Thyroid gland (tissue), 4 donors: ENCODE measurements at regions not wholly inside any gene's neighbourhood (a gene's known extent, or its start where the extent isn't known, plus 50 kb on each side); places are given as distances from the start of the nearest gene placed in this dataset.

ENCODE experiments used
- DNase-seq, 2 donors: peaks; one replicate each; pipeline ENCODE4 v3.0.0-alpha.2; 2019
- H3K27ac ChIP-seq, 3 donors: fragments of 200-600 bp; sonication (generic); 1 replicate in 2 of 3; 2 replicates in 1 of 3; pipeline ENCODE4 v1.5.1; 2016 to 2019; ENCODE audit warnings: mild to moderate bottlenecking in 1 of 3, moderate library complexity in 1 of 3
- H3K27me3 ChIP-seq: fragments of 200-600 bp; sonication (generic); one replicate; pipeline ENCODE4 v1.5.1; 2019
- H3K36me3 ChIP-seq, 2 donors: fragments of 200-600 bp; sonication (generic); one replicate each; pipeline ENCODE4 v1.5.1; 2016 to 2019
- H3K4me1 ChIP-seq, 2 donors: fragments of 200-600 bp; sonication (generic); one replicate each; pipeline ENCODE4 v1.5.1; 2017 to 2019
- H3K4me3 ChIP-seq, 3 donors: fragments of 200-600 bp; sonication (generic); replicated peaks in 1 of 3; 1 replicate in 2 of 3; 2 replicates in 1 of 3; pipeline ENCODE4 v1.5.1; 2016; ENCODE audit warnings: mild to moderate bottlenecking in 1 of 3
- H3K9me3 ChIP-seq: fragments of 200-600 bp; sonication (generic); one replicate; pipeline ENCODE4 v1.5.1; 2017
- CTCF ChIP-seq, 6 experiments: fragments of 200-600 bp in 3 of 6; fragments of 450-650 bp in 3 of 6; sonication (generic) in 3 of 6; IDR thresholded peaks; one replicate each; pipeline ENCODE4 v1.5.1; 2016 to 2019; ENCODE audit warnings: antibody characterized with exemption in 6 of 6, mild to moderate bottlenecking in 2 of 6, inconsistent platforms in 1 of 6, moderate library complexity in 1 of 6
- POLR2A ChIP-seq, 2 donors: fragments of 450-650 bp; IDR thresholded peaks; one replicate each; pipeline ENCODE4 v1.6.1; 2017; ENCODE audit warnings: antibody characterized with exemption in 2 of 2, mild to moderate bottlenecking in 2 of 2, moderate library complexity in 1 of 2
- WGBS, 2 donors: methylation state at CpG; one replicate each; pipeline ENCODE4 v1.1.5; 2017; 5-methylcytosine and 5-hydroxymethylcytosine counted together
- intact Hi-C: fragments of 100-400 bp; cut with DNase I; formaldehyde crosslinking; loops from one replicate; pipeline ENCODE4 v1.15.1; 2023

DNA sequence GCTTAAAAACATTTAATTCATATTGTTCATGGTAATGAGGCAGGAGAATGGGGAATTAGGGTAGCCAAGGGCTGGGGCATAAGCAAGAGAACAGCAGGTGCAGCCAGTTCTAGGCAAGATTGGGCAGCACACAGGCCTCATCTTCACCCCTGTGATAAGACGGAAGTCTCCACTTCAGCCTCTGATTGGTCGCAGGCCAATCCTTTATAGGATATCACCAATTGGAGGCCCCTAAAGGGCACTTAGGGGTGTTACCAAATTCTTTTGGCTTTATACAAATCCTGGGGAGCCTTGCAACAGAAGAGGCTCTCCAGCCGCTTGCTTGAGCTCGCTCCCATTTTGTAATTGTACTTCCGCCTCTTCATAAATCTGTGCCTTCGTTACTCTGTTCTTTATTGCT lies 231.1 kb downstream of the REEP3 start:
- H3K27ac ChIP-seq: no peak overlapping the region
- no peaks in the 10 kb centered on the region for H3K4me1 ChIP-seq
- no peak overlapping the region for H3K4me3 ChIP-seq
- no peaks in the 10 kb centered on the region for H3K36me3 ChIP-seq
- whole genome bisulfite sequencing, 2 donors: 95 to 98% methylated on average over 6 of the region's 6 CpGs
- intact Hi-C loops: no loop called here
- no peak for DNase-seq
- H3K9me3 ChIP-seq: no peaks in the 10 kb centered on the region
- no peak for TF ChIP-seq CTCF (IDR thresholded peaks at IDR 0.05)
- TF ChIP-seq POLR2A (IDR thresholded peaks at IDR 0.05): no peak
- no peaks in the 10 kb centered on the region for H3K27me3 ChIP-seq

- no peaks in the 10 kb centered on the region for H3K36me3 ChIP-seq
- no peaks in the 10 kb centered on the region for H3K27me3 ChIP-seq
- WGBS, 2 donors: 72 to 79% methylated on average over 2 of the region's 2 CpGs
- intact Hi-C loops: no loop called here
- no peaks in the 10 kb centered on the region for H3K9me3 ChIP-seq
- no peaks in the 10 kb centered on the region for H3K4me1 ChIP-seq
- TF ChIP-seq CTCF (IDR thresholded peaks at IDR 0.05) (no peak), POLR2A (IDR thresholded peaks at IDR 0.05) (no peak)
- no peak overlapping the region for H3K27ac ChIP-seq
- DNase-seq: no peak
- no peak overlapping the region for H3K4me3 ChIP-seq
These were observed 232.6 kb downstream of the REEP3 start for GRCh38 chr10:63753808-63754207.

DNA sequence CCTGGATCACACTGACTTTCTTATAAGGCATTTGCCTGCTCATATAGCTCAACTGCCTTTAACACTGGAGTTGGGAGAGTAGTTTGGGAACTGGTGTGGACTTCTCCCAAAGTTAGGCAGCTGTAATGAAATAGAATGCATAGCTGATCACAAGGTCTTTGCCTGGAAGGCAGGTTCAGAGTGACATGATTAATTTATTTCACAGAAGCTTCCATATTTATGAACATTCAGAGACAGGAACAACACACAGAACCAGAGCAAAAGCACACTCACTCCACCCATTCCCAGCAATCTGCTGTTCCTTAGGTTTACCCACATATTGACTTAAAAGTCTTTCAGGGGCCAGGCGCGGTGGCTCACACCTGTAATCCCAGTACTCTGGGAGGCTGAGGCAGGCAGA lies 234.2 kb downstream of the REEP3 start:
- Histone ChIP-seq H3K9me3 (no peaks in the 10 kb centered on the region), H3K4me3 (no peak overlapping the region), H3K4me1 (no peaks in the 10 kb centered on the region), H3K27ac (no peak overlapping the region), H3K36me3 (no peaks in the 10 kb centered on the region), H3K27me3 (no peaks in the 10 kb centered on the region)
- TF ChIP-seq POLR2A (IDR thresholded peaks at IDR 0.05) (no peak), CTCF (IDR thresholded peaks at IDR 0.05) (no peak)
- intact Hi-C loops: no loop called here
- DNase-seq: no peak
- 91 to 100% methylated on average over 2 of the region's 2 CpGs for WGBS, 2 donors

DNA sequence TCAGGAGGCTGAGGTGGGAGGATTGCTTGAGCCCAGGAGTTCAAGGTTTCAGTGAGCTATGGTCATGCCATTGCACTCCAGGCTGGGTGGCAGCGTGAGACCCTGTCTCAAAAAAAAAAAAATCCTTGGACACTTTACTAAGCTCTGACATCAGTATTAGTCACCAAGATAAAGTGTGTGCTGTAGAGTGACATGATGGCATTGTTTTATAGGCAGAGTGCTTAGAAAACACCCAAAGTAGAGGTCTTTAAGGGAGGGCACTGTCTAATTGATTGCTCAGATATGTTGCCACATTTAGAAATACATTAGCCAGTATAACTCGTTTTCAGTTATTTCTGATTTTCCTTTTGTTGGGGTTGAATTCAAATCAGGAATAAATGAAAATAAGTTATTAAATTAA lies 235.9 kb downstream of the REEP3 start:
- H3K27ac ChIP-seq: no peak overlapping the region
- H3K27me3 ChIP-seq: no peaks in the 10 kb centered on the region
- no peaks in the 10 kb centered on the region for H3K36me3 ChIP-seq
- 86 to 88% methylated on average over 2 of the region's 2 CpGs for WGBS, 2 donors
- H3K9me3 ChIP-seq: no peaks in the 10 kb centered on the region
- TF ChIP-seq CTCF (IDR thresholded peaks at IDR 0.05): no peak
- no peak for TF ChIP-seq POLR2A (IDR thresholded peaks at IDR 0.05)
- intact Hi-C loops: no loop called here
- H3K4me3 ChIP-seq: no peak overlapping the region
- no peak for DNase-seq
- no peaks in the 10 kb centered on the region for H3K4me1 ChIP-seq

- Histone ChIP-seq H3K4me1 (no peaks in the 10 kb centered on the region), H3K27me3 (no peaks in the 10 kb centered on the region), H3K4me3 (no peak overlapping the region), H3K9me3 (no peaks in the 10 kb centered on the region), H3K36me3 (no peaks in the 10 kb centered on the region), H3K27ac (no peak overlapping the region)
- 81 to 86% methylated on average over 1 of the region's 1 CpG for WGBS, 2 donors
- no peak for DNase-seq
- TF ChIP-seq POLR2A (IDR thresholded peaks at IDR 0.05): no peak
- TF ChIP-seq CTCF (IDR thresholded peaks at IDR 0.05): no peak
- intact Hi-C loops: no loop called here
These were observed 236.9 kb downstream of the REEP3 start for GRCh38 chr10:63758080-63758479.
